Adrenal gland (tissue), 9 donors: ENCODE measurements at regions not wholly inside any gene's neighbourhood (a gene's known extent, or its start where the extent isn't known, plus 50 kb on each side); places are given as distances from the start of the nearest gene placed in this dataset.

Experiments
- DNase-seq, 7 donors: peaks; one replicate each; pipeline ENCODE4 v3.0.0-alpha.2; 2019 to 2020
- H3K27ac ChIP-seq, 5 donors: fragments of 200-600 bp; sonication (generic) in 4 of 5; 1 replicate in 3 of 5; 2 replicates in 2 of 5; pipeline versions ENCODE4 v1.5.1 to v1.8.0; 2016 to 2020; ENCODE audit warnings: mild to moderate bottlenecking in 1 of 5
- H3K27me3 ChIP-seq: fragments of 200-600 bp; 2 replicates; pipeline ENCODE4 v1.8.0; 2021
- H3K36me3 ChIP-seq, 2 donors: fragments of 200-600 bp; replicated peaks in 1 of 2; 1 replicate in 1 of 2; 2 replicates in 1 of 2; pipeline versions ENCODE4 v1.5.1 to v1.8.0; 2018 to 2022
- H3K4me1 ChIP-seq, 2 donors: fragments of 200-600 bp; replicated peaks in 1 of 2; 1 replicate in 1 of 2; 2 replicates in 1 of 2; pipeline versions ENCODE4 v1.5.1 to v1.8.0; 2018 to 2021
- H3K4me3 ChIP-seq, 4 donors: fragments of 200-600 bp; sonication (generic) in 3 of 4; one replicate each; pipeline ENCODE4 v1.5.1; 2016 to 2018
- H3K9me3 ChIP-seq, 3 donors: fragments of 200-600 bp; sonication (generic) in 1 of 3; replicated peaks in 1 of 3; 1 replicate in 2 of 3; 2 replicates in 1 of 3; pipeline versions ENCODE4 v1.5.1 to v1.8.0; 2016 to 2021
- CTCF ChIP-seq, 6 experiments: fragments of 450-650 bp in 4 of 6; fragments of 200-600 bp in 2 of 6; sonication (generic) in 1 of 6; IDR thresholded peaks; 1 replicate in 5 of 6; 2 replicates in 1 of 6; pipeline versions ENCODE4 v1.5.1 to v1.8.0; 2016 to 2021; ENCODE audit warnings: antibody characterized with exemption in 6 of 6, mild to moderate bottlenecking in 2 of 6, moderate library complexity in 1 of 6
- POLR2A ChIP-seq, 2 donors: fragments of 450-650 bp; IDR thresholded peaks; one replicate each; pipeline ENCODE4 v1.6.1; 2017; ENCODE audit warnings: antibody characterized with exemption in 2 of 2, mild to moderate bottlenecking in 2 of 2, moderate library complexity in 1 of 2
- WGBS, 4 donors: extraction: QIAGEN DNeasy Blood & Tissue Kit in 2 of 4; methylation state at CpG; one replicate each; pipeline versions ENCODE4 v1.1.5 to v1.1.7; 2013 to 2017; 5-methylcytosine and 5-hydroxymethylcytosine counted together
- intact Hi-C, 2 donors: fragments of 100-400 bp; cut with DNase I; formaldehyde crosslinking; loops; one replicate each; pipeline versions ENCODE4 v1.14.1 to v1.15.0; 2022 to 2023
- donor health status: healthy with polysubstance abuse.
- donor health status: Bipolar disorder and iron deficiency.
- donor health status: DM: yes; HTN: yes; CAD: no.
- donor health status: DM: no; HTN: no; CAD: no.
- donor health status: DM: no; HTN: no; CAD: no.

GRCh38 chr5:86127696-86128095 lies 490.0 kb upstream of the COX7C start:
- whole genome bisulfite sequencing, 4 donors: 82 to 85% (median 84%) methylated on average over 1 of the region's 1 CpG
- Histone ChIP-seq H3K36me3 (no peaks in the 10 kb centered on the region), H3K27ac (no peak overlapping the region), H3K27me3 (no peaks in the 10 kb centered on the region), H3K4me1 (no peaks in the 10 kb centered on the region), H3K4me3 (no peak overlapping the region), H3K9me3 (no peaks in the 10 kb centered on the region)
- no peak for DNase-seq
- intact Hi-C loops: no loop called here
- TF ChIP-seq CTCF (IDR thresholded peaks at IDR 0.05): no peak
- TF ChIP-seq POLR2A (IDR thresholded peaks at IDR 0.05): no peak

GRCh38 chr5:86129009-86129408 lies 488.7 kb upstream of the COX7C start:
- no peaks in the 10 kb centered on the region for H3K36me3 ChIP-seq
- no peak for DNase-seq
- no peaks in the 10 kb centered on the region for H3K4me1 ChIP-seq
- no peaks in the 10 kb centered on the region for H3K9me3 ChIP-seq
- intact Hi-C loops: no loop called here
- H3K4me3 ChIP-seq: no peak overlapping the region
- H3K27ac ChIP-seq: no peak overlapping the region
- TF ChIP-seq POLR2A (IDR thresholded peaks at IDR 0.05) (no peak), CTCF (IDR thresholded peaks at IDR 0.05) (no peak)
- no peaks in the 10 kb centered on the region for H3K27me3 ChIP-seq

GRCh38 chr5:86137297-86137696 lies 480.4 kb upstream of the COX7C start:
- Histone ChIP-seq H3K36me3 (no peaks in the 10 kb centered on the region), H3K9me3 (peaks cover 0 to 4% (median 0%) of the 10 kb centered on the region in 3 donors), H3K4me1 (no peaks in the 10 kb centered on the region), H3K4me3 (no peak overlapping the region), H3K27me3 (no peaks in the 10 kb centered on the region), H3K27ac (no peak overlapping the region)
- intact Hi-C loops: no loop called here
- DNase-seq: no peak
- 66 to 79% (median 71%) methylated on average over 2 of the region's 2 CpGs for WGBS, 4 donors
- no peak for TF ChIP-seq CTCF (IDR thresholded peaks at IDR 0.05)
- TF ChIP-seq POLR2A (IDR thresholded peaks at IDR 0.05): no peak

GRCh38 chr5:86143837-86144236 lies 473.9 kb upstream of the COX7C start:
- Histone ChIP-seq H3K27me3 (no peaks in the 10 kb centered on the region), H3K27ac (no peak overlapping the region), H3K36me3 (no peaks in the 10 kb centered on the region), H3K9me3 (peaks cover 0 to 4% (median 0%) of the 10 kb centered on the region in 3 donors), H3K4me1 (no peaks in the 10 kb centered on the region), H3K4me3 (no peak overlapping the region)
- TF ChIP-seq POLR2A (IDR thresholded peaks at IDR 0.05) (no peak), CTCF (IDR thresholded peaks at IDR 0.05) (no peak)
- DNase-seq: no peak
- intact Hi-C loops: no loop called here
- WGBS, 4 donors: 49 to 62% (median 57%) methylated on average over 3 of the region's 3 CpGs
